Uterus (tissue), 3 donors: ENCODE measurements at regions not wholly inside any gene's neighbourhood (a gene's known extent, or its start where the extent isn't known, plus 50 kb on each side); places are given as distances from the start of the nearest gene placed in this dataset.

Source experiments
- DNase-seq, 2 donors: peaks; one replicate each; pipeline ENCODE4 v3.0.0-alpha.2; 2019 to 2020
- H3K27ac ChIP-seq, 2 donors: fragments of 200-600 bp; sonication (generic); 1 replicate in 1 of 2; 2 replicates in 1 of 2; pipeline ENCODE4 v1.5.1; 2016 to 2018
- H3K27me3 ChIP-seq, 2 donors: fragments of 200-600 bp; sonication (generic); one replicate each; pipeline ENCODE4 v1.5.1; 2018 to 2019; ENCODE audit warnings: control low read depth in 1 of 2
- H3K36me3 ChIP-seq, 2 donors: fragments of 200-600 bp; sonication (generic); one replicate each; pipeline ENCODE4 v1.5.1; 2019; ENCODE audit warnings: control low read depth in 1 of 2
- H3K4me1 ChIP-seq, 2 donors: fragments of 200-600 bp; sonication (generic); one replicate each; pipeline ENCODE4 v1.5.1; 2018 to 2019; ENCODE audit warnings: control low read depth in 1 of 2
- H3K4me3 ChIP-seq, 2 donors: fragments of 200-600 bp; sonication (generic); 1 replicate in 1 of 2; 2 replicates in 1 of 2; pipeline ENCODE4 v1.5.1; 2018 to 2019; ENCODE audit warnings: mild to moderate bottlenecking in 1 of 2
- H3K9me3 ChIP-seq, 2 donors: fragments of 200-600 bp; sonication (generic); one replicate each; pipeline ENCODE4 v1.5.1; 2019; ENCODE audit warnings: control low read depth in 1 of 2
- CTCF ChIP-seq, 4 experiments: fragments of 200-600 bp in 2 of 4; fragments of 450-650 bp in 2 of 4; sonication (generic) in 2 of 4; IDR thresholded peaks; one replicate each; pipeline ENCODE4 v1.5.1; 2016 to 2019; ENCODE audit warnings: antibody characterized with exemption in 4 of 4, mild to moderate bottlenecking in 2 of 4, moderate library complexity in 1 of 4
- POLR2A ChIP-seq, 2 donors: fragments of 450-650 bp; IDR thresholded peaks; one replicate each; pipeline ENCODE4 v1.6.1; 2016; ENCODE audit warnings: antibody characterized with exemption in 2 of 2, mild to moderate bottlenecking in 1 of 2, moderate library complexity in 1 of 2
- intact Hi-C: fragments of 100-400 bp; cut with DNase I; formaldehyde crosslinking; loops from one replicate; pipeline ENCODE4 v1.15.1; 2023; ENCODE audit warnings: low total_unique reads
- donor health status: DM: yes; HTN: yes; CAD: no.

DNA sequence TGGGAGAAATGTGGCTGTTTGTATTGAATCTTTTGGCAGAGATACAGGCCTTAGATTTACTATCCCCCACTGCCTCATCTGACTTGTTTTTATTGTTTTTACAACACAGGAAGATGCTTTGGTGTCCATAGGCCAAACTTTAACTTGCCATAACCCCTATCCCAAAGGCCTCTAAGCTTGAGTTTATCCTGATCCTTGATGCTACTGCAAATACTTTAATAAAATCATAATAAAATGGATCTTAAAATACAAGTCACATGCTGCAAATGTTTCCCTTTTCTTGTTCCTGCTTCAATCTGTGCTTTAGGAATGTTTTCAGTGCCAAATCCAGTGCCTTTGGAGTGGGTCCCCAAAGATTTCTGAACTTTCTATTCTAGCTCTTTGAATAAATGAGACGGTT, 770.6 kb downstream of the DACH1 start:
- Histone ChIP-seq H3K4me3 (no peak overlapping the region), H3K36me3 (peaks cover 0 to 5% of the 10 kb centered on the region in 2 donors), H3K4me1 (no peaks in the 10 kb centered on the region), H3K27me3 (no peaks in the 10 kb centered on the region), H3K9me3 (no peaks in the 10 kb centered on the region), H3K27ac (no peak overlapping the region)
- TF ChIP-seq CTCF (IDR thresholded peaks at IDR 0.05) = no peak
- no peak for TF ChIP-seq POLR2A (IDR thresholded peaks at IDR 0.05)
- intact Hi-C loops = no loop called here
- no peak for DNase-seq

- TF ChIP-seq CTCF (IDR thresholded peaks at IDR 0.05) = no peak
- TF ChIP-seq POLR2A (IDR thresholded peaks at IDR 0.05) = no peak
- no peak for DNase-seq
- Histone ChIP-seq H3K27ac (no peak overlapping the region), H3K36me3 (peaks cover 0 to 5% of the 10 kb centered on the region in 2 donors), H3K9me3 (no peaks in the 10 kb centered on the region), H3K4me3 (no peak overlapping the region), H3K4me1 (no peaks in the 10 kb centered on the region), H3K27me3 (no peaks in the 10 kb centered on the region)
- intact Hi-C loops = no loop called here
Measured at GRCh38 chr13:71090990-71091389, 776.0 kb downstream of the DACH1 start.

- TF ChIP-seq CTCF (IDR thresholded peaks at IDR 0.05) = no peak
- no peak for TF ChIP-seq POLR2A (IDR thresholded peaks at IDR 0.05)
- H3K27ac ChIP-seq = no peak overlapping the region
- H3K36me3 ChIP-seq = peaks cover 0 to 5% of the 10 kb centered on the region in 2 donors
- intact Hi-C loops = no loop called here
- H3K4me1 ChIP-seq = no peaks in the 10 kb centered on the region
- H3K4me3 ChIP-seq = no peak overlapping the region
- H3K27me3 ChIP-seq = no peaks in the 10 kb centered on the region
- no peak for DNase-seq
- H3K9me3 ChIP-seq = no peaks in the 10 kb centered on the region
Measured at GRCh38 chr13:71089056-71089455, 777.9 kb downstream of the DACH1 start.

DNA sequence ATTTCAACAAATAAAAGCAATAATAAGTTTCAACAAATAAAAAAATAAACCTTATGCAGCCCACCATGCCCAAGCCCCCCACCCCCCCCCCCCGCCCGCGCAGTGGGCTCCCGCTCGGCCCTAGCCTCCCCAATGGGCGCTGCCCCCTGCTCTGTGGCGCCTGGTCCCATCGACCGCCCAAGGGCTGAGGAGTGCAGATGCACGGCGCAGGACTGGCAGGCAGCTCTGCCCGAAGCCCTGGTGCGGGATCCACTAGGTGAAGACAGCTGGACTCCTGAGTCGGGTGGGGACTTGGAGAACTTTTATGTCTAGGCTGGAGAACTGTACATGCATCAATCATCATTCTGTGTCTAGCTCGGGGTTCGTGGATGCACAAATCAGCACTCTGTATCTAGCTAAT, 779.6 kb downstream of the DACH1 start:
- TF ChIP-seq POLR2A (IDR thresholded peaks at IDR 0.05) (no peak), CTCF (IDR thresholded peaks at IDR 0.05) (no peak)
- intact Hi-C loops = no loop called here
- Histone ChIP-seq H3K9me3 (no peaks in the 10 kb centered on the region), H3K36me3 (peaks cover 0 to 5% of the 10 kb centered on the region in 2 donors), H3K4me3 (no peak overlapping the region), H3K27ac (no peak overlapping the region), H3K27me3 (no peaks in the 10 kb centered on the region), H3K4me1 (no peaks in the 10 kb centered on the region)
- DNase-seq = no peak

DNA sequence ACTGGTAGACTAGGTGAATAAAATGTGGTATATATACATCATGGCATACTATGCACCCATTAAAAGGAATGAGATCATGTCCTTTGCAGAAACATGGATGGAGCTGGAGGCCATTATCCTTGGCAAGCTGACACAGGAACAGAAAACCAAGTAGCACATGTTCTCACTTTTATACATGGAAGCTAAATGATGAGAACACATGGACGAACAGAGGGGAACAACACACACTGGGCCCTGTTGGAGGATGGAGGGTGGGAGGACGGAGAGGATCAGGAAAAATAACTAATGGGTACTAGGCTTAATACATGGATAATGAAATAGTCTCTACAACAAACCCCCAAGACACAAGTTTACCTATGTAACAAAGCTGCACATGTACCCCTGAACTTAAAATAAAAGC, 780.0 kb downstream of the DACH1 start:
- H3K27me3 ChIP-seq = no peaks in the 10 kb centered on the region
- H3K4me3 ChIP-seq = no peak overlapping the region
- TF ChIP-seq POLR2A (IDR thresholded peaks at IDR 0.05) (no peak), CTCF (IDR thresholded peaks at IDR 0.05) (no peak)
- intact Hi-C loops = no loop called here
- no peak for DNase-seq
- no peaks in the 10 kb centered on the region for H3K4me1 ChIP-seq
- no peaks in the 10 kb centered on the region for H3K9me3 ChIP-seq
- H3K27ac ChIP-seq = no peak overlapping the region
- H3K36me3 ChIP-seq = peaks cover 0 to 4% of the 10 kb centered on the region in 2 donors
